Kidney epithelial cell (primary cell): ENCODE measurements at regions not wholly inside any gene's neighbourhood (a gene's known extent, or its start where the extent isn't known, plus 50 kb on each side); places are given as distances from the start of the nearest gene placed in this dataset.

Source experiments
- DNase-seq: peaks from one replicate; pipeline ENCODE4 v3.0.0-alpha.2; 2010; ENCODE audit warnings: low read depth
- H3K27me3 ChIP-seq: 2 replicates; pipeline ENCODE4 v1.6.0; 2011; ENCODE audit warnings: low read length; ENCODE audit not compliant: control insufficient read depth, insufficient read depth
- H3K36me3 ChIP-seq: 2 replicates; pipeline ENCODE4 v1.5.1; 2011; ENCODE audit warnings: low read length; ENCODE audit not compliant: control insufficient read depth, insufficient read depth
- H3K4me3 ChIP-seq: 2 replicates; pipeline ENCODE4 v1.5.1; 2011; ENCODE audit warnings: low read depth, mild to moderate bottlenecking, control low read depth, low read length
- CTCF ChIP-seq: IDR thresholded peaks from 2 replicates; pipeline ENCODE4 v1.5.1; 2011; ENCODE audit warnings: mild to moderate bottlenecking, moderate library complexity, low read length, control low read depth, inconsistent platforms; ENCODE audit not compliant: insufficient read depth, poor library complexity, severe bottlenecking

GRCh38 chrX:104420907-104421306 lies 145.1 kb upstream of the IL1RAPL2 start:
- no peak for DNase-seq
- no peaks in the 10 kb centered on the region for H3K27me3 ChIP-seq
- H3K36me3 ChIP-seq, result no peaks in the 10 kb centered on the region
- no peak for TF ChIP-seq CTCF
- no peak overlapping the region for H3K4me3 ChIP-seq

GRCh38 chrX:104419926-104420325 lies 146.1 kb upstream of the IL1RAPL2 start:
- Histone ChIP-seq H3K27me3 (no peaks in the 10 kb centered on the region), H3K4me3 (no peak overlapping the region), H3K36me3 (no peaks in the 10 kb centered on the region)
- no peak for DNase-seq
- no peak for TF ChIP-seq CTCF

GRCh38 chrX:104419211-104419610 lies 146.8 kb upstream of the IL1RAPL2 start:
- no peak for DNase-seq
- H3K27me3 ChIP-seq, result no peaks in the 10 kb centered on the region
- TF ChIP-seq CTCF, result no peak

GRCh38 chrX:104411800-104412199 lies 154.2 kb upstream of the IL1RAPL2 start:
- no peak for DNase-seq
- no peaks in the 10 kb centered on the region for H3K36me3 ChIP-seq
- H3K4me3 ChIP-seq, result no peak overlapping the region
- no peak for TF ChIP-seq CTCF
- no peaks in the 10 kb centered on the region for H3K27me3 ChIP-seq

More at GRCh38 chrX:104419211-104419610, 146.8 kb upstream of the IL1RAPL2 start:
- Histone ChIP-seq H3K4me3 (no peak overlapping the region), H3K36me3 (no peaks in the 10 kb centered on the region)

- Histone ChIP-seq H3K4me3 (no peak overlapping the region), H3K36me3 (no peaks in the 10 kb centered on the region), H3K27me3 (peaks cover 2% of the 10 kb centered on the region)
- no peak for TF ChIP-seq CTCF
- no peak for DNase-seq
These were observed 145.7 kb upstream of the ESX1 start for GRCh38 chrX:104400387-104400786.

- H3K4me3 ChIP-seq, result no peak overlapping the region
- no peak for DNase-seq
- peaks cover 4% of the 10 kb centered on the region for H3K27me3 ChIP-seq
- H3K36me3 ChIP-seq, result no peaks in the 10 kb centered on the region
- TF ChIP-seq CTCF, result no peak
These were observed 137.6 kb upstream of the ESX1 start for GRCh38 chrX:104392350-104392749.
